SIG-M5 treated with dmso at 0.1 percent for 504 hours (cell line): ENCODE measurements at regions not wholly inside any gene's neighbourhood (a gene's known extent, or its start where the extent isn't known, plus 50 kb on each side); places are given as distances from the start of the nearest gene placed in this dataset.

ENCODE experiments used
- DNase-seq: peaks from one replicate; lab custom pipeline; 2025; ENCODE audit not compliant: unreplicated experiment; lab: John Stamatoyannopoulos, UW

GRCh38 chr19:30671622-30672051 is 299.5 kb downstream of the ZNF536 start:
- no peak for DNase-seq

- DNase-seq = no peak
Measured at GRCh38 chr19:30671367-30671619, 299.1 kb downstream of the ZNF536 start.

GRCh38 chr19:30670562-30671366 is 298.6 kb downstream of the ZNF536 start:
- DNase-seq = no peak

- no peak for DNase-seq
Measured at GRCh38 chr19:30670011-30670329, 297.8 kb downstream of the ZNF536 start.

GRCh38 chr19:30669329-30670010 is 297.3 kb downstream of the ZNF536 start:
- peak; percentile 6 for DNase-seq

GRCh38 chr19:30668521-30669155 is 296.5 kb downstream of the ZNF536 start:
- no peak for DNase-seq

- no peak for DNase-seq
Measured at GRCh38 chr19:30667746-30668145, 295.6 kb downstream of the ZNF536 start.

- no peak for DNase-seq
Measured at GRCh38 chr19:30667227-30667626, 295.0 kb downstream of the ZNF536 start.

GRCh38 chr19:30666301-30666803 is 294.2 kb downstream of the ZNF536 start:
- DNase-seq = peak; percentile 23

GRCh38 chr19:30665449-30665848 is 293.3 kb downstream of the ZNF536 start:
- no peak for DNase-seq

GRCh38 chr19:30663611-30664174 is 291.5 kb downstream of the ZNF536 start:
- DNase-seq = no peak

GRCh38 chr19:30662211-30662861 is 290.2 kb downstream of the ZNF536 start:
- no peak for DNase-seq

- no peak for DNase-seq
Measured at GRCh38 chr19:30659638-30660037, 287.5 kb downstream of the ZNF536 start.

GRCh38 chr19:30656520-30657100 is 284.4 kb downstream of the ZNF536 start:
- DNase-seq = no peak

GRCh38 chr19:30653646-30654386 is 281.6 kb downstream of the ZNF536 start:
- DNase-seq = no peak

GRCh38 chr19:30652751-30653150 is 280.6 kb downstream of the ZNF536 start:
- no peak for DNase-seq

- DNase-seq = no peak
Measured at GRCh38 chr19:30651691-30652090, 279.5 kb downstream of the ZNF536 start.

GRCh38 chr19:30651066-30651465 is 278.9 kb downstream of the ZNF536 start:
- no peak for DNase-seq

GRCh38 chr19:30649934-30650614 is 277.9 kb downstream of the ZNF536 start:
- peak; percentile 51 for DNase-seq
